GM23338 (cell line): ENCODE measurements at regions not wholly inside any gene's neighbourhood (a gene's known extent, or its start where the extent isn't known, plus 50 kb on each side); places are given as distances from the start of the nearest gene placed in this dataset.

ENCODE experiments used
- ATAC-seq: fragments of 200-7000 bp; cut with Tn5 transposase; 3 replicates; pipeline ENCODE4 v1.9.1; 2020
- DNase-seq: peaks from one replicate; pipeline ENCODE4 v3.0.0-alpha.2; 2015; ENCODE audit warnings: low spot score
- H2AFZ ChIP-seq: fragments of 200-600 bp; sonication (generic); 2 replicates; pipeline ENCODE4 v1.8.0; 2016; ENCODE audit warnings: antibody characterized with exemption, mild to moderate bottlenecking, moderate library complexity
- H3F3A ChIP-seq: fragments of 200-600 bp; sonication (generic); replicated peaks from 2 replicates; pipeline ENCODE4 v1.8.0; 2017; ENCODE audit warnings: antibody characterized with exemption, mixed run types, low read depth
- H3K27ac ChIP-seq: fragments of 200-600 bp; sonication (generic); 2 replicates; pipeline ENCODE4 v1.6.1; 2016; ENCODE audit warnings: low read depth
- H3K27me3 ChIP-seq: fragments of 200-600 bp; sonication (generic); 2 replicates; pipeline ENCODE4 v1.8.0; 2016; ENCODE audit warnings: mild to moderate bottlenecking, mixed run types, moderate library complexity; ENCODE audit not compliant: insufficient read depth
- H3K36me3 ChIP-seq: fragments of 200-600 bp; sonication (generic); 2 replicates; pipeline ENCODE4 v1.8.0; 2016; ENCODE audit warnings: mild to moderate bottlenecking; ENCODE audit not compliant: insufficient read depth
- H3K4me1 ChIP-seq: fragments of 200-600 bp; sonication (generic); 2 replicates; pipeline ENCODE4 v1.8.0; 2016; ENCODE audit warnings: mild to moderate bottlenecking, moderate library complexity; ENCODE audit not compliant: insufficient read depth
- H3K4me2 ChIP-seq: fragments of 200-600 bp; sonication (generic); 2 replicates; pipeline ENCODE4 v1.7.1; 2017; ENCODE audit warnings: mixed run types
- H3K4me3 ChIP-seq: fragments of 200-600 bp; sonication (generic); 2 replicates; pipeline ENCODE4 v1.6.1; 2016; ENCODE audit warnings: mixed run types
- H3K79me2 ChIP-seq: fragments of 200-600 bp; sonication (generic); replicated peaks from 2 replicates; pipeline ENCODE4 v1.8.0; 2017; ENCODE audit warnings: mild to moderate bottlenecking; ENCODE audit not compliant: insufficient read depth
- H3K9me2 ChIP-seq: fragments of 200-600 bp; sonication (generic); 2 replicates; pipeline ENCODE4 v1.8.0; 2017; ENCODE audit not compliant: insufficient read depth
- H4K20me1 ChIP-seq: fragments of 200-600 bp; sonication (generic); replicated peaks from 2 replicates; pipeline ENCODE4 v1.8.0; 2017; ENCODE audit warnings: mild to moderate bottlenecking; ENCODE audit not compliant: insufficient read depth
- H3K27ac Mint-ChIP-seq: 2 replicates; pipeline ENCODE4 v1.8.0; 2020; ENCODE audit warnings: inconsistent platforms, mild to moderate bottlenecking, moderate library complexity, mixed read lengths
- H3K27me3 Mint-ChIP-seq: 3 replicates; pipeline ENCODE4 v1.8.0; 2022; ENCODE audit warnings: low read depth, mild to moderate bottlenecking, moderate library complexity, mixed read lengths, inconsistent platforms; ENCODE audit not compliant: insufficient read depth, poor library complexity
- H3K36me3 Mint-ChIP-seq: 3 replicates; pipeline ENCODE4 v1.8.0; 2021; ENCODE audit warnings: low read depth, mild to moderate bottlenecking, inconsistent platforms, moderate library complexity, mixed read lengths
- H3K4me1 Mint-ChIP-seq: 3 replicates; pipeline ENCODE4 v1.8.0; 2020; ENCODE audit warnings: mild to moderate bottlenecking, inconsistent platforms, mixed read lengths
- H3K4me3 Mint-ChIP-seq: 3 replicates; pipeline ENCODE4 v1.8.0; 2021; ENCODE audit warnings: moderate library complexity, mild to moderate bottlenecking, inconsistent platforms, mixed read lengths
- H3K9me3 Mint-ChIP-seq: 3 replicates; pipeline ENCODE4 v1.8.0; 2020; ENCODE audit warnings: moderate library complexity, mild to moderate bottlenecking, inconsistent platforms, mixed read lengths
- CREB1 ChIP-seq: fragments of 250-450 bp; sonication (Bioruptor Pico); IDR thresholded peaks from 2 replicates; pipeline ENCODE4 v1.5.0; 2020; ENCODE audit warnings: low read depth, mild to moderate bottlenecking, moderate library complexity
- CTCF ChIP-seq, 2 experiments: fragments of 200-600 bp in 1 of 2; sonication (generic) in 1 of 2; conservative IDR thresholded peaks; 2 replicates each; pipeline versions ENCODE4 v1.5.1 to v1.6.1; 2016 to 2017; ENCODE audit warnings: antibody characterized with exemption in 2 of 2, low read depth in 2 of 2, mild to moderate bottlenecking in 2 of 2, moderate library complexity in 1 of 2
- EZH2phosphoT487 ChIP-seq: fragments of 200-600 bp; sonication (generic); IDR thresholded peaks from one replicate; pipeline ENCODE4 v1.8.1; 2018; ENCODE audit warnings: antibody characterized with exemption; ENCODE audit not compliant: unreplicated experiment
- JUNB ChIP-seq: IDR thresholded peaks from one replicate; pipeline ENCODE4 v1.6.1; 2016; ENCODE audit warnings: antibody characterized with exemption; ENCODE audit not compliant: unreplicated experiment
- REST ChIP-seq: IDR thresholded peaks from one replicate; pipeline ENCODE4 v1.6.1; 2018; ENCODE audit warnings: antibody characterized with exemption; ENCODE audit not compliant: unreplicated experiment
- ZNF331 ChIP-seq: fragments of 250-450 bp; sonication (Bioruptor Pico); IDR thresholded peaks from 2 replicates; pipeline ENCODE4 v1.5.0; 2020; ENCODE audit warnings: low read depth, mild to moderate bottlenecking, moderate library complexity
- ZNF462 ChIP-seq: fragments of 250-450 bp; sonication (Bioruptor Pico); IDR thresholded peaks from 2 replicates; pipeline ENCODE4 v1.5.0; 2020; ENCODE audit warnings: mild to moderate bottlenecking, moderate library complexity

- Histone ChIP-seq H3K9me2 (no peaks in the 10 kb centered on the region), H3K27ac (no peak overlapping the region), H2AFZ (no peak overlapping the region), H3K36me3 (no peaks in the 10 kb centered on the region), H3K27me3 (no peaks in the 10 kb centered on the region), H3K4me1 (no peaks in the 10 kb centered on the region), H4K20me1 (no peaks in the 10 kb centered on the region), H3K4me3 (no peak overlapping the region), H3F3A (0 out of 2 replicates have a peak, but pooled peaks cover 2% of the 10 kb centered on the region), H3K79me2 (no peaks in the 10 kb centered on the region), H3K4me2 (no peak overlapping the region)
- ATAC-seq, result no peak
- TF ChIP-seq ZNF331 (CRISPR knock-in tag), result no peak
- TF ChIP-seq REST, result no peak
- TF ChIP-seq ZNF462 (CRISPR knock-in tag), result no peak
- no peak for TF ChIP-seq EZH2phosphoT487
- TF ChIP-seq CREB1 (CRISPR knock-in tag), result no peak
- TF ChIP-seq CTCF (conservative IDR thresholded peaks at IDR 0.05; ENCODE audit: low read depth in 2 of 2), result no peak
- no peak for TF ChIP-seq JUNB
- peaks cover 10% of the 10 kb centered on the region for H3K4me1 Mint-ChIP-seq
- H3K27me3 Mint-ChIP-seq, result peaks cover 6% of the 10 kb centered on the region
- H3K9me3 Mint-ChIP-seq, result no peaks in the 10 kb centered on the region; the same call in 2 of the 3 replicates
- no peak for DNase-seq
- H3K4me3 Mint-ChIP-seq, result no peak overlapping the region
- no peaks in the 10 kb centered on the region for H3K36me3 Mint-ChIP-seq
- H3K27ac Mint-ChIP-seq, result no peak overlapping the region
These were observed 111.8 kb upstream of the MED13L start for GRCh38 chr12:116389326-116389725.
